ENCODE measurements at regions not wholly inside any gene's neighbourhood (a gene's known extent, or its start where the extent isn't known, plus 50 kb on each side); places are given as distances from the start of the nearest gene placed in this dataset.
"Not testable (repeated sequence)": the region's sequence is repeated elsewhere in the genome, so short reads cannot be mapped to it uniquely, and the experiment has no call there.

DNA sequence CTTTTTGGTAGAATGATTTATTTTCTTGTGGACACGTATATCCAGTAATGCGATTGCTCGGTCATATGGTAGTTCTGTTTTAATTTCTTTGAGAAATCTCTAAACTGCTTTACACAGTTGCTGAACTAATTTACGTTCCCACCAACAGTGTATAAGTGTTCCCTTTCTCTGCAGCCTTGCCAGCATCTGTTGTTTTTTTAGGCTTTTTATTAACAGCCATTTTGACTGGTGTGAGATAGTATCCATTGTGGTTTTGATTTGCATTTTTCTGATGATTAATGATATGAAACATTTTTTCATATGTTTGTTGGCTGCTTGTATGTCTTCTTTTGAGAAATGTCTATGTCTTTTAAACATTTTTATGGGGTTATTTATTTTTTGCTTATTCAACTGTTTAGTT, 196.7 kb downstream of the MOXD1 start:
- DNase-seq (ENCODE audit: low spot score) = no peak
- intact Hi-C loops (cut with DNase I) = no loop called here

GRCh38 chr6:132202574-132202973, 198.7 kb downstream of the MOXD1 start:
- no peak for DNase-seq (ENCODE audit: low spot score)
- intact Hi-C loops (cut with DNase I) = no loop called here

GRCh38 chr6:132199343-132199742, 201.9 kb downstream of the MOXD1 start:
- DNase-seq (ENCODE audit: low spot score) = no peak
- intact Hi-C loops (cut with DNase I) = no loop called here

GRCh38 chr6:132198896-132199295, 202.4 kb downstream of the MOXD1 start:
- DNase-seq (ENCODE audit: low spot score) = no peak
- intact Hi-C loops (cut with DNase I) = no loop called here

DNA sequence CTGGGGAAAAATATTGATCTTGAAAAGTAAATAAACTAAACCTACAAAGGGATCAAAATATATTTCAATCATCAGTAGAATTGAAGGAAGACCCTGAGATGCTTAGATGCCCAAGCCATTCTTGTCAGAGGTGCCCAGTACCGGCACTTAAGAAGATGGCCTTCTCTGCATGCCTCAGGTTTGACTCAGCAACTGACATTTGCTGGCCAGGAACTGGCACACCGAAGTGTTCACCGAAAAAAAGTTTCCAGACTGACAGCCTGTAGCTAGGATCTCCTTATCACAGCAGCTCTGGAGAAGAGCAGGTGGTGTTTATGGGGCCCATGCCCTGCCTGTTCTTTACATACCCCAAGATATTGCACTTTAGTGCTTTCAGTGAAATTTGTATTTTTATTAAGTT, 203.2 kb downstream of the MOXD1 start:
- DNase-seq (ENCODE audit: low spot score) = no peak
- intact Hi-C loops (cut with DNase I) = no loop called here

DNA sequence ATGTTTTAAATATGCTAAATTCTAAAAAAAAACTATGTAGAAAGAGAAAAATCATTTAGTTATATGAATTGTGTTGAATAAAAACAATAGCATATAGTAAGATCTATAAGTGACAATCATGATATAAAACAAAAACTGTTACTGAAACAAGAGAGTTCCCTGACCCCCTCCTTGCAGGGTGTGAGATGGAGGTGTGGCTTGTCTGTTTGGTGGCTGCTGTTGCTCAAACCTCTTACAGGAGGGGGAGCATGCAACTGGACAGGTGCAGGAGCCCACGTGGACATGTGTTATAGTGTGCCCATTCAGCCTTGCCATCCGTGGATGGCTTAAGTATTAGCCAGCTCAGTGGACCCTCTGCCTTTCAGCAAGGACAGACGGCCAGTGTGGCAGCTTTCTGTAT, 206.7 kb downstream of the MOXD1 start:
- intact Hi-C loops (cut with DNase I) = no loop called here
- no peak for DNase-seq (ENCODE audit: low spot score)

GRCh38 chr6:132192631-132193030, 208.6 kb downstream of the MOXD1 start:
- no peak for DNase-seq (ENCODE audit: low spot score)
- intact Hi-C loops (cut with DNase I) = no loop called here

DNA sequence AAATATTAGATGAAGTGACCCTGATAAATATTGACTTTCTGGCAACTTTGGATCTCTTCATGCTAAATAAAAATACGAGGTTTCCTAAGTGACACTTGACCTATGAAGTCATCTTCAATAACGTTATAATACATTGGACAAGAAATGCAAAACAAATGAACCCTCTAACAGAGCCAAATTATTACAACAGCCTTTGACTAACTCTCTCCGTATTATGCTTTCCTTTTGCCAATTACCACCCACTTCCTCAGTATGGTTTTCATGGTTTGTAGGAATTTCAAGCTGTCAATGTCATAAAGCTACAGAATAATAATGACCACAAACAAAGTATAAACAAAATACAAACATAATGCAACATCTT, 210.5 kb downstream of the MOXD1 start:
- no peak for DNase-seq (ENCODE audit: low spot score)
- intact Hi-C loops (cut with DNase I) = no loop called here

GRCh38 chr6:132190097-132190814, 211.0 kb downstream of the MOXD1 start:
- DNase-seq (ENCODE audit: low spot score) = no peak
- intact Hi-C loops (cut with DNase I) = no loop called here

GRCh38 chr6:132188556-132189264, 212.6 kb downstream of the MOXD1 start:
- intact Hi-C loops (cut with DNase I) = no loop called here
- DNase-seq (ENCODE audit: low spot score) = no peak

- intact Hi-C loops (cut with DNase I) = no loop called here
Measured at GRCh38 chr6:132187816-132188215, 213.5 kb downstream of the MOXD1 start.

DNA sequence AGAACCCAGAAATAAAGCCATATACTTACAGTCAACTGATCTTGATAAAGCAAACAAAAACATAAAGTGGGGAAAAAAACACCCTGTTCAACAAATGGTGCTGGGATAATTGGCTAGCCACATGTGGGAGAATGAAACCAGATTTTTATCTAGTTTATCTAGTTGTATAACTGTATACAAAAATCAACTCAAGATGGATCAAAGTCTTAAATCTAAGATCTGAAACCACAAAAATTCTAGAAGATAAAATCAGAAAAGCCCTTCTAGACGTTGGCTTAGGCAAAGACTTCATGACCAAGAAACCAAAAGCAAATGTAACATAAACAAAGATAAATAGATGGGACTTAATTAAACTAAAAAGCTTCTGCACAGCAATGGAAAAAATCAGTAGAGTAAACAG, 216.3 kb downstream of the MOXD1 start:
- intact Hi-C loops (cut with DNase I) = not testable (repeated sequence)

More at GRCh38 chr6:132187816-132188215, 213.5 kb downstream of the MOXD1 start:
- no peak for DNase-seq (ENCODE audit: low spot score)

GRCh38 chr6:132179955-132180354, 221.3 kb downstream of the MOXD1 start:
- intact Hi-C loops (cut with DNase I) = no loop called here
- DNase-seq (ENCODE audit: low spot score) = no peak

More for the DNA sequence above, 216.3 kb downstream of the MOXD1 start:
- DNase-seq (ENCODE audit: low spot score) = not testable (repeated sequence)

DNA sequence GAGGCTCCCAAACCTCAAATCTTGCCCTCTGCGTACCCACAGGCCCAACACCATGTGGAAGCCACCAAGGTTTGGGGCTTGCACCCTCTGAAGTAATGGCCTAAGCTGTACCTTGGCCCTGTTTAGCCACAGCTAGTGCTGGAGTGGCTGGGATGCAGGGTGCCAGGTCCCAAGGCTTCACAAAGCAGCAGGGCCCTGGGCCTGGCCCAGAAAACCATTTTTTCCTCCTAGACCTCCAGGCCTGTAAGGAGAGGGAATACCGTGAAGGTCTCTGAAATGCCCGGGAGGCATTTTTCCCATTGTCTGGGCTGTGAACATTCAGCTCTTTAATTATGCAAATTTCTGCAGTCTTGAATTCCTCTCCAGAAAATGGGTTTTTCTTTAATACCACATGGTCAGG, 223.7 kb upstream of the CCN2 start:
- DNase-seq (ENCODE audit: low spot score) = no peak
- intact Hi-C loops (cut with DNase I) = no loop called here

- intact Hi-C loops (cut with DNase I) = no loop called here
Measured at GRCh38 chr6:132168961-132169360, 217.8 kb upstream of the CCN2 start.

GRCh38 chr6:132167929-132168892, 217.0 kb upstream of the CCN2 start:
- no peak for DNase-seq (ENCODE audit: low spot score)
- intact Hi-C loops (cut with DNase I) = no loop called here

More at GRCh38 chr6:132168961-132169360, 217.8 kb upstream of the CCN2 start:
- DNase-seq (ENCODE audit: low spot score) = no peak

DNA sequence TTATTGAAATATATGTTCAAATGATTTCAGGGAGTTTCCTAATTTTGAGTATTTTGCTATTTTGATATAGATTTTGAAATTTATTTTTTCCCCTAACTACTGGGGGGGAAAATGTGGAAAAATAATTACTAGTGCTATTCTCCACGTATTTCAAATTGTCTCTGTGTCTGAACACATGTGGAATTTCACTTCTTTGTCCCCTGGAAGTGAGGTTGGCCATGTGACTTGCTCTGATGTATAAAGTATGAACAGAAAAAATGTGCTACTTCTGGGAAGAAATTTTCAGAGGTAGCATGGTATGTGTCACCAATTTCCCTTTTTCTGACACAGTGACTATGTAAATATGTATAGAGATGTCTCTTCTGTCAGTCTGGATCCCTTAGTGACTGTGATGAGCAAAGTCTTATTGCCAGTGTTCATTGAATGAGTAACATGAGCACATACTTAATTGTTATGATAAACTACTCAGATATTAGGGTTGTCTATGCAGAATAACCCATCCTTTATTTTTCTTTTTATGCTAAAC, 215.4 kb upstream of the CCN2 start:
- no peak for DNase-seq (ENCODE audit: low spot score)
- intact Hi-C loops (cut with DNase I) = no loop called here

- intact Hi-C loops (cut with DNase I) = no loop called here
Measured at GRCh38 chr6:132165677-132166076, 214.5 kb upstream of the CCN2 start.

GRCh38 chr6:132161283-132161682, 210.1 kb upstream of the CCN2 start:
- intact Hi-C loops (cut with DNase I) = loop anchor here (2.0 to 5.0 kb wide), 2 partner anchors 209 to 236 kb away; partner anchors contain the start of gene CCN2
- DNase-seq (ENCODE audit: low spot score) = no peak

More at GRCh38 chr6:132165677-132166076, 214.5 kb upstream of the CCN2 start:
- DNase-seq (ENCODE audit: low spot score) = no peak

All from cardiac septum (tissue), 1 donor.